CD14-positive monocyte (primary cell): ENCODE measurements at regions not wholly inside any gene's neighbourhood (a gene's known extent, or its start where the extent isn't known, plus 50 kb on each side); places are given as distances from the start of the nearest gene placed in this dataset.

ENCODE experiments used
- DNase-seq, 3 donors: peaks; one replicate each; pipeline ENCODE4 v3.0.0-alpha.2; 2011 to 2022
- H2AFZ ChIP-seq: 2 replicates; pipeline ENCODE4 v1.6.0; 2012; ENCODE audit warnings: mild to moderate bottlenecking, low read depth, low read length, inconsistent platforms; ENCODE audit not compliant: insufficient read depth, poor library complexity, severe bottlenecking
- H3K27ac ChIP-seq, 2 donors: 1 replicate in 1 of 2; 2 replicates in 1 of 2; pipeline ENCODE4 v1.5.1; 2012 to 2013; ENCODE audit warnings: low read length in 2 of 2, control low read depth in 1 of 2, inconsistent platforms in 1 of 2, low read depth in 1 of 2, mild to moderate bottlenecking in 1 of 2
- H3K27me3 ChIP-seq, 2 donors: one replicate each; pipeline versions ENCODE4 v1.6.0 to v1.6.1; 2011 to 2013; ENCODE audit warnings: low read length in 2 of 2; ENCODE audit not compliant: control insufficient read depth in 2 of 2, insufficient read depth in 2 of 2
- H3K36me3 ChIP-seq, 2 donors: replicated peaks in 1 of 2; 1 replicate in 1 of 2; 2 replicates in 1 of 2; pipeline versions ENCODE4 v1.5.1 to v1.6.1; 2012 to 2013; ENCODE audit warnings: low read length in 2 of 2, control low read depth in 1 of 2, inconsistent platforms in 1 of 2, mild to moderate bottlenecking in 1 of 2; ENCODE audit not compliant: insufficient read depth in 2 of 2, control insufficient read depth in 1 of 2
- H3K4me1 ChIP-seq, 2 donors: 1 replicate in 1 of 2; 2 replicates in 1 of 2; pipeline versions ENCODE4 v1.5.1 to v1.6.1; 2012 to 2013; ENCODE audit warnings: low read length in 2 of 2, control low read depth in 1 of 2, inconsistent platforms in 1 of 2, mild to moderate bottlenecking in 1 of 2, moderate library complexity in 1 of 2; ENCODE audit not compliant: insufficient read depth in 2 of 2, control insufficient read depth in 1 of 2
- H3K4me2 ChIP-seq: replicated peaks from 2 replicates; pipeline ENCODE3; 2012; ENCODE audit warnings: low read length, moderate library complexity, mild to moderate bottlenecking; ENCODE audit not compliant: poor library complexity, severe bottlenecking; ENCODE audit errors: extremely low read depth
- H3K4me3 ChIP-seq, 3 experiments: fragments of 200-600 bp in 1 of 3; sonication (generic) in 1 of 3; replicated peaks in 1 of 3; 1 replicate in 2 of 3; 2 replicates in 1 of 3; pipeline ENCODE4 v1.5.1; 2011 to 2013; ENCODE audit warnings: low read length in 3 of 3, mild to moderate bottlenecking in 3 of 3, control low read depth in 2 of 3, low read depth in 2 of 3, inconsistent platforms in 1 of 3, moderate library complexity in 1 of 3
- H3K79me2 ChIP-seq: 2 replicates; pipeline ENCODE4 v1.6.0; 2012; ENCODE audit warnings: mild to moderate bottlenecking, control low read depth, inconsistent platforms, low read length, moderate library complexity; ENCODE audit not compliant: insufficient read depth
- H3K9ac ChIP-seq: 2 replicates; pipeline ENCODE4 v1.6.0; 2017; ENCODE audit warnings: low read length, mild to moderate bottlenecking; ENCODE audit not compliant: insufficient read depth, poor library complexity, severe bottlenecking
- H3K9me3 ChIP-seq, 2 donors: replicated peaks in 1 of 2; 1 replicate in 1 of 2; 2 replicates in 1 of 2; pipeline versions ENCODE4 v1.5.1 to v1.6.1; 2012 to 2013; ENCODE audit warnings: low read length in 2 of 2, control low read depth in 1 of 2; ENCODE audit not compliant: control insufficient read depth in 1 of 2, insufficient read depth in 1 of 2
- H4K20me1 ChIP-seq: 2 replicates; pipeline ENCODE4 v1.6.0; 2012; ENCODE audit warnings: mild to moderate bottlenecking, low read length, control low read depth, moderate library complexity; ENCODE audit not compliant: insufficient read depth
- H3K27ac Mint-ChIP-seq, 7 donors: one replicate each; pipeline ENCODE4 v1.8.0; 2020; ENCODE audit warnings: mild to moderate bottlenecking in 7 of 7, mixed read lengths in 7 of 7, moderate library complexity in 6 of 7, inconsistent platforms in 2 of 7
- H3K27me3 Mint-ChIP-seq, 3 donors: one replicate each; pipeline ENCODE4 v1.8.0; 2021 to 2022; ENCODE audit warnings: low read depth in 3 of 3, mild to moderate bottlenecking in 3 of 3, mixed read lengths in 3 of 3, moderate library complexity in 3 of 3, inconsistent platforms in 1 of 3
- H3K36me3 Mint-ChIP-seq, 2 donors: one replicate each; pipeline ENCODE4 v1.8.0; 2020; ENCODE audit warnings: mixed read lengths in 2 of 2, inconsistent platforms in 1 of 2, mild to moderate bottlenecking in 1 of 2
- H3K4me1 Mint-ChIP-seq: one replicate; pipeline ENCODE4 v1.8.0; 2020; ENCODE audit warnings: mild to moderate bottlenecking, mixed read lengths
- H3K4me3 Mint-ChIP-seq, 2 donors: one replicate each; pipeline ENCODE4 v1.8.0; 2020; ENCODE audit warnings: mild to moderate bottlenecking in 2 of 2, mixed read lengths in 2 of 2, moderate library complexity in 1 of 2
- H3K9me3 Mint-ChIP-seq, 7 donors: one replicate each; pipeline ENCODE4 v1.8.0; 2020 to 2022; ENCODE audit warnings: mixed read lengths in 7 of 7, mild to moderate bottlenecking in 6 of 7, moderate library complexity in 6 of 7, inconsistent platforms in 2 of 7
- WGBS: methylation state at CpG from one replicate; pipeline ENCODE4 v1.1.5; 2013; ENCODE audit warnings: missing lambda C conversion rate; ENCODE audit not compliant: insufficient coverage; 5-methylcytosine and 5-hydroxymethylcytosine counted together
- intact Hi-C, 2 donors: fragments of 100-400 bp; cut with micrococcal nuclease; formaldehyde crosslinking; loops; one replicate each; pipeline versions ENCODE4 v1.15.0 to v1.15.1; 2023
- TF ChIP-seq, protein P1 (sequence below): fragments of 200-600 bp; IDR thresholded peaks from one replicate; pipeline ENCODE4 v1.8.0; 2022; ENCODE audit warnings: antibody characterized with exemption, mild to moderate bottlenecking

DNA sequence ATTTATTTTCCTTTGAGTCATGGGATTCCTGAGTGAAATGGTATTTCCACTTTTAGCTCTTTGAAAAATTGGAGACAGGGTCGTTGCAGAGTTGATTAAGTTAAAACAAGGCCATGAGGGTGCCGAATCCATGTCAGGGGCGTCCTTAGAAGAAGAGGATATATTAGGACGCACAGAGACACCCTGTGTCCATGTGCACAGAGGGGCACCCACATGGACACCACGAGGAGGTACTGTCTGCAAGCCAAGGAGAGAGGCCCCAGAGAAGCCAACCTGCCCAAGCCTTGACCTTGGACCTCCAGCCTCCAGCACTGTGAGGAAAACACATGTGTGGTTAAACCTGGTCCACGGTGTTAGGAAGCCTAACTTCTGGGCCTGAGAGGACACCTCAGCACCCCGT, 113.9 kb upstream of the THBS2 start:
- no peak for DNase-seq
- Histone ChIP-seq H3K27me3 (no peaks in the 10 kb centered on the region), H3K4me3 (no peak overlapping the region), H3K4me2 (no peak overlapping the region), H3K4me1 (no peaks in the 10 kb centered on the region), H2AFZ (no peak overlapping the region), H3K36me3 (no peaks in the 10 kb centered on the region), H3K27ac (no peak overlapping the region), H3K9me3 (peaks cover 1 to 7% of the 10 kb centered on the region in 2 donors), H3K9ac (no peak overlapping the region), H3K79me2 (no peaks in the 10 kb centered on the region), H4K20me1 (no peaks in the 10 kb centered on the region)
- H3K27ac Mint-ChIP-seq = no peak overlapping the region
- WGBS = 91% methylated on average over 7 of the region's 7 CpGs
- TF ChIP-seq, protein P1, sequence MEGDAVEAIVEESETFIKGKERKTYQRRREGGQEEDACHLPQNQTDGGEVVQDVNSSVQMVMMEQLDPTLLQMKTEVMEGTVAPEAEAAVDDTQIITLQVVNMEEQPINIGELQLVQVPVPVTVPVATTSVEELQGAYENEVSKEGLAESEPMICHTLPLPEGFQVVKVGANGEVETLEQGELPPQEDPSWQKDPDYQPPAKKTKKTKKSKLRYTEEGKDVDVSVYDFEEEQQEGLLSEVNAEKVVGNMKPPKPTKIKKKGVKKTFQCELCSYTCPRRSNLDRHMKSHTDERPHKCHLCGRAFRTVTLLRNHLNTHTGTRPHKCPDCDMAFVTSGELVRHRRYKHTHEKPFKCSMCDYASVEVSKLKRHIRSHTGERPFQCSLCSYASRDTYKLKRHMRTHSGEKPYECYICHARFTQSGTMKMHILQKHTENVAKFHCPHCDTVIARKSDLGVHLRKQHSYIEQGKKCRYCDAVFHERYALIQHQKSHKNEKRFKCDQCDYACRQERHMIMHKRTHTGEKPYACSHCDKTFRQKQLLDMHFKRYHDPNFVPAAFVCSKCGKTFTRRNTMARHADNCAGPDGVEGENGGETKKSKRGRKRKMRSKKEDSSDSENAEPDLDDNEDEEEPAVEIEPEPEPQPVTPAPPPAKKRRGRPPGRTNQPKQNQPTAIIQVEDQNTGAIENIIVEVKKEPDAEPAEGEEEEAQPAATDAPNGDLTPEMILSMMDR = no peak
- no peaks in the 10 kb centered on the region for H3K36me3 Mint-ChIP-seq
- H3K4me3 Mint-ChIP-seq = no peak overlapping the region
- intact Hi-C loops = no loop called here
- peaks cover 1% of the 10 kb centered on the region for H3K4me1 Mint-ChIP-seq
- H3K9me3 Mint-ChIP-seq = peaks cover 0 to 6% (median 3%) of the 10 kb centered on the region in 7 donors
- peaks cover 0 to 4% (median 0%) of the 10 kb centered on the region in 3 donors for H3K27me3 Mint-ChIP-seq

DNA sequence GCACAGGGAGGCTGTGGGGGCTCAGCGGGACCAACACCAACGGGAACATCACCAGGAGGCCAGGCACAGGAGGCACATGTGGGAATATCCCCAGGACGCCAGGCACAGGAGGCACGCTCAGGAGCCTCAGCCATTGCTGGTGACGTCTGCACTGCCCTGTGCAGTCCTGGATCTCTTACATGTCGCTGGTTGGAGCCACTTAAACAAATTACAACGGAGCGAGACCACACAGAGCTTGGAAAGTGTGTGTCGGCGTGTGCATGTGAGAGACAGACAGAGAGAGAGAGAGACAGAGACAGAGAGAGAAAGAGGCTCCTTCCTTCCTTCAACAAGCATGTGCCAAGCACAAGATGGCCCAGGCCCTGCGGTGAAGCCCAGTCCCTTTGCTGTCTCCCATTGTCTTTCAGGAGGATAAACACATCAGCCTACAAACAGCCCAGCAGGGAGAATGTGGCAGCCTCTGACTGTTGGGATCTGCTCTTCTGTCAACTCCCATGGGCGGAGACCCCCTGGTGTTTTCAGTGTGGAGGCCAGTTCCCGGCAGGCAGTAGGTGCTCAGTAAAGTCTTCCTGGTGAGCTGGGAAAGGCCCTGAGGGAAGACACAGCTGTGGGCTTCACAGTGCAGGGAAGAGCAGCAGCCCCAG, 112.7 kb upstream of the THBS2 start:
- peaks cover 1% of the 10 kb centered on the region for H3K4me1 Mint-ChIP-seq
- intact Hi-C loops = no loop called here
- Histone ChIP-seq H3K4me3 (no peak overlapping the region), H3K79me2 (no peaks in the 10 kb centered on the region), H3K36me3 (no peaks in the 10 kb centered on the region), H3K4me2 (no peak overlapping the region), H3K27ac (no peak overlapping the region), H3K4me1 (no peaks in the 10 kb centered on the region), H4K20me1 (no peaks in the 10 kb centered on the region), H3K27me3 (no peaks in the 10 kb centered on the region), H2AFZ (no peak overlapping the region), H3K9me3 (peaks cover 0 to 7% of the 10 kb centered on the region in 2 donors), H3K9ac (no peak overlapping the region)
- H3K27ac Mint-ChIP-seq = no peak overlapping the region
- 98% methylated on average over 12 of the region's 13 CpGs for whole genome bisulfite sequencing
- no peak for DNase-seq
- H3K36me3 Mint-ChIP-seq = no peaks in the 10 kb centered on the region
- TF ChIP-seq, protein P1 = no peak
- no peak overlapping the region for H3K4me3 Mint-ChIP-seq
- peaks cover 0 to 4% (median 0%) of the 10 kb centered on the region in 3 donors for H3K27me3 Mint-ChIP-seq
- H3K9me3 Mint-ChIP-seq = peaks cover 0 to 6% (median 3%) of the 10 kb centered on the region in 7 donors
